K562 (cell line): ENCODE measurements at regions not wholly inside any gene's neighbourhood (a gene's known extent, or its start where the extent isn't known, plus 50 kb on each side); places are given as distances from the start of the nearest gene placed in this dataset.

Source experiments
- ATAC-seq: fragments of 200-7000 bp; cut with Tn5 transposase; 3 replicates; pipeline ENCODE4 v1.9.1; 2020; ENCODE audit warnings: moderate library complexity
- BruUV-seq: library from RNA; stranded (reverse); fragments of 400-500 nt; replicated peaks from 2 replicates; lab custom pipeline; 2021; lab: Mats Ljungman, UMichigan
- CTCF ChIA-PET: fragments of 300-600 bp; formaldehyde crosslinking; extraction: SDS; loops from one replicate; lab custom pipeline; 2021; ENCODE audit warnings: low intra/inter-chr PET ratio; lab: Yijun Ruan, JAX
- POLR2A ChIA-PET: fragments of 300-600, 350-650 bp; sonication (Branson Sonifier 250); formaldehyde crosslinking; extraction: SDS; loops from one replicate; lab custom pipeline; 2021; ENCODE audit warnings: antibody characterized with exemption, inconsistent platforms; lab: Yijun Ruan, JAX
- DNase-seq, 4 experiments: peaks; one replicate each; pipeline versions ENCODE4 v3.0.0 to v3.0.0-alpha.2; 2011 to 2018; ENCODE audit warnings: low spot score in 3 of 4, mixed read lengths in 3 of 4; ENCODE audit errors: extremely low read depth in 1 of 4
- FAIRE-seq: peaks from 2 replicates; lab custom pipeline; 2011; peaks lifted over from hg19 to GRCh38; lab: Jason Lieb, UNC
- H2AFZ ChIP-seq: 2 replicates; pipeline ENCODE4 v1.6.0; 2011; ENCODE audit warnings: low read depth, low read length, control low read depth, inconsistent platforms
- H3K27ac ChIP-seq: fragments of 200-600 bp; 3 replicates; pipeline ENCODE4 v1.8.0; 2011; ENCODE audit warnings: low read depth, mild to moderate bottlenecking, control low read depth, inconsistent platforms, low read length, moderate library complexity, mixed read lengths; ENCODE audit errors: extremely low read depth
- H3K27me3 ChIP-seq, 2 experiments: fragments of 300-600 bp in 1 of 2; 2 replicates in 1 of 2; 3 replicates in 1 of 2; pipeline versions ENCODE4 v1.6.0 to v1.8.0; 2011; ENCODE audit warnings: inconsistent platforms in 2 of 2, low read length in 2 of 2, mild to moderate bottlenecking in 1 of 2, mixed read lengths in 1 of 2, moderate library complexity in 1 of 2; ENCODE audit not compliant: control insufficient read depth in 2 of 2, insufficient read depth in 2 of 2
- H3K36me3 ChIP-seq: fragments of 300-600 bp; 3 replicates; pipeline ENCODE4 v1.8.0; 2011; ENCODE audit warnings: mild to moderate bottlenecking, low read length, inconsistent platforms; ENCODE audit not compliant: control insufficient read depth, insufficient read depth
- H3K4me1 ChIP-seq, 2 experiments: fragments of 200-600 bp in 1 of 2; replicated peaks in 1 of 2; 2 replicates in 1 of 2; 3 replicates in 1 of 2; pipeline versions ENCODE4 v1.5.1 to v1.8.0; 2011; ENCODE audit warnings: inconsistent platforms in 2 of 2, low read length in 2 of 2, mild to moderate bottlenecking in 1 of 2, mixed read lengths in 1 of 2, moderate library complexity in 1 of 2; ENCODE audit not compliant: control insufficient read depth in 2 of 2, insufficient read depth in 2 of 2
- H3K4me2 ChIP-seq: 2 replicates; pipeline ENCODE4 v1.6.1; 2011; ENCODE audit warnings: low read length, control low read depth, inconsistent platforms, mixed read lengths; ENCODE audit not compliant: insufficient read depth
- H3K4me3 ChIP-seq: fragments of 200-600 bp; sonication (generic), shearing (Covaris generic); 2 replicates; pipeline ENCODE4 v1.5.1; 2016; ENCODE audit warnings: control low read depth, inconsistent platforms
- H3K79me2 ChIP-seq: fragments of 200-600 bp; 3 replicates; pipeline ENCODE4 v1.8.0; 2011; ENCODE audit warnings: low read length, inconsistent platforms; ENCODE audit not compliant: control insufficient read depth, insufficient read depth
- H3K9ac ChIP-seq, 2 experiments: 2 replicates each; pipeline versions ENCODE4 v1.6.0 to v1.6.1; 2011; ENCODE audit warnings: low read depth in 2 of 2, low read length in 2 of 2, control low read depth in 1 of 2, inconsistent platforms in 1 of 2, mild to moderate bottlenecking in 1 of 2, mixed read lengths in 1 of 2; ENCODE audit not compliant: insufficient read depth in 1 of 2
- H3K9me1 ChIP-seq: one replicate; pipeline ENCODE4 v1.6.0; 2011; ENCODE audit warnings: inconsistent platforms, mild to moderate bottlenecking, low read length, moderate library complexity; ENCODE audit not compliant: control insufficient read depth, insufficient read depth
- H3K9me3 ChIP-seq: replicated peaks from 2 replicates; pipeline ENCODE4 v1.5.1; 2011; ENCODE audit warnings: low read depth, low read length, inconsistent platforms; ENCODE audit not compliant: control insufficient read depth, insufficient read depth
- H4K20me1 ChIP-seq: replicated peaks from 2 replicates; pipeline ENCODE4 v1.6.1; 2011; ENCODE audit warnings: low read length, inconsistent platforms, mixed read lengths; ENCODE audit not compliant: control insufficient read depth, insufficient read depth
- CHCHD3 ChIP-seq: fragments of 250-450 bp; sonication (Bioruptor Pico); IDR thresholded peaks from 2 replicates; pipeline ENCODE4 v2.1.2; 2022; ENCODE audit warnings: mild to moderate bottlenecking
- EP300 ChIP-seq: IDR thresholded peaks from 2 replicates; pipeline ENCODE4 v1.6.1; 2012; ENCODE audit warnings: low read length, improper control_type of control experiment
- HNRNPH1 ChIP-seq: fragments of 200-400 bp; formaldehyde crosslinking; optimal IDR thresholded peaks from 2 replicates; pipeline ENCODE3; 2017; ENCODE audit warnings: low read depth, mild to moderate bottlenecking, low read length, moderate library complexity
- MXI1 ChIP-seq: IDR thresholded peaks from 2 replicates; pipeline ENCODE4 v1.6.1; 2011; ENCODE audit warnings: low read depth, mild to moderate bottlenecking, improper control_type of control experiment, low read length
- SRSF9 ChIP-seq: fragments of 200-400 bp; formaldehyde crosslinking; IDR thresholded peaks from 2 replicates; pipeline ENCODE4 v1.6.1; 2017; ENCODE audit warnings: low read depth, low read length, borderline replicate concordance
- ZNF668 ChIP-seq: fragments of 250-450 bp; sonication (Bioruptor Pico); IDR thresholded peaks from 2 replicates; pipeline ENCODE4 v1.8.0; 2022; ENCODE audit warnings: mild to moderate bottlenecking, inconsistent platforms
- WGBS: fragments of 100-300 bp; shearing (Covaris generic); methylation state at CpG from one replicate; pipeline ENCODE4 v1.1.6; 2016; ENCODE audit warnings: low coverage, mixed read lengths; ENCODE audit not compliant: insufficient coverage; ENCODE audit errors: missing lambda C conversion rate; 5-methylcytosine and 5-hydroxymethylcytosine counted together
- in situ Hi-C: fragments of 300-500 bp; cut with MboI; formaldehyde crosslinking; loops from 4 replicates; pipeline ENCODE4 v1.15.0; 2018; ENCODE audit warnings: inconsistent platforms, mixed read lengths
- intact Hi-C: fragments of 100-400 bp; cut with micrococcal nuclease; formaldehyde crosslinking; loops from 2 replicates; pipeline ENCODE4 v1.14.2; 2022
- TF ChIP-seq, protein P1 (sequence below): sonication (generic); formaldehyde crosslinking; IDR thresholded peaks from 2 replicates; pipeline ENCODE4 v1.8.0; 2023; ENCODE audit warnings: missing genetic modification reagents, mild to moderate bottlenecking, borderline replicate concordance
- TF ChIP-seq, protein P2 (sequence below), 2 experiments: fragments of 250-450 bp in 1 of 2; fragments of 450-650 bp in 1 of 2; sonication (Bioruptor Pico) in 1 of 2; IDR thresholded peaks; 2 replicates each; pipeline versions ENCODE4 v1.6.1 to v1.8.0; 2016 to 2021; ENCODE audit warnings: mild to moderate bottlenecking in 2 of 2, moderate library complexity in 2 of 2, missing compliant biosample characterization in 1 of 2, missing genetic modification characterization in 1 of 2
- TF ChIP-seq, protein P3 (sequence below), 2 experiments: fragments of 450-650 bp in 1 of 2; sonication (generic) in 1 of 2; formaldehyde crosslinking in 1 of 2; IDR thresholded peaks in 1 of 2; conservative IDR thresholded peaks in 1 of 2; 2 replicates each; pipeline versions ENCODE4 v1.6.1 to v1.8.1; 2016 to 2023; ENCODE audit warnings: mild to moderate bottlenecking in 2 of 2, moderate library complexity in 2 of 2, inconsistent platforms in 1 of 2, missing genetic modification reagents in 1 of 2
- TF ChIP-seq, protein P4 (sequence below): sonication (generic); formaldehyde crosslinking; IDR thresholded peaks from 2 replicates; pipeline ENCODE4 v1.8.0; 2022; ENCODE audit warnings: mild to moderate bottlenecking, missing genetic modification reagents
- TF ChIP-seq, protein P5 (sequence below): fragments of 450-650 bp; IDR thresholded peaks from 2 replicates; pipeline ENCODE4 v1.6.1; 2016

DNA sequence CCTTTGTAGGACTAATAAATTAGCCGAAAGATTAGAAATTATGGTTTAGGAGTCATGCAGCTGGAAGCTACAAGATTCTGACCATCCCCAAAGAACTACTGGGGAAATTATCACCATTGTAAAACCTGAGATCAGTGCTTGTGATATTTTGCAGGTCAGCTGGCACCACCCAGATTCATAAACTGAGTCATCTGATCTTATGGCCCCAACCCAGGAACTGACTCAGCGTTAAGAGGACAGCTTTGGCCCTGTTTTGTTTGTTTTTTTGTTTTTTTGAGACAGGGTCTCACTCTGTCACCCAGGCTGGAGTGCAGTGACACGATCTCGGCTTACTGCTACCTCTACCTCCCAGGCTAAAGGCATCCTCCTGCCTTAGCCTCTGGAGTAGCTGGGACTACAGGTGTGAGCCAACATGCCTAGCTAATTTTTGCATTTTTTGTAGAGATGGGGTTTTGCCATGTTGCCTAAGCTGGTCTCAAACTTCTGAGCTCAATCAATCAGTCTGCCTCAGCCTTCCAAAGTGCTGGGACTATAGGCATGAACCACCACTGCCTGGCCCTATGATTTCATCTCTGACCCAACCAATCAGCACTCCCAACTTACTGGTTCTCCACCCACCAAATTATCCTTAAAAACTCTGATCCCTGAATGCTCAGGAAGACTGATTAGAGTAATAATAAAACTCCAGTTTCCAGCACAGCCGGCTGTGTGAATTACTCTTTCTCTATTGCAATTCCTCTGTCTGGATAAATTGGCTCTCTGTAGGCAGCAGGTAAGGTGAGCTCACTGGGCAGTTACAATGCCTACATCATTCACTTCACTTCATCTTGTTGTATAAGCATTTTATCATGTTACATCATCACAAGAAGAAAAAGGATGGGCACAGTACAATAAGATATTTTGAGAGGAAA, 79.4 kb upstream of the KSR1 start:
- peaks cover 4% of the 10 kb centered on the region for H3K9me1 ChIP-seq
- 58% methylated on average over 3 of the region's 5 CpGs for WGBS
- H3K9ac ChIP-seq = no peak overlapping the region
- intact Hi-C loops = no loop called here
- H3K4me2 ChIP-seq = no peak overlapping the region
- FAIRE-seq = no peak
- BruUV-seq = no TSS peak
- no peak overlapping the region for H3K4me3 ChIP-seq
- no peak overlapping the region for H3K27ac ChIP-seq
- CTCF ChIA-PET = no interaction called here
- no peaks in the 10 kb centered on the region for H4K20me1 ChIP-seq
- no peak overlapping the region for H2AFZ ChIP-seq
- peaks cover 11% of the 10 kb centered on the region for H3K9me3 ChIP-seq
- H3K4me1 ChIP-seq = peaks cover 26 to 30% of the 10 kb centered on the region in 2 experiments
- in situ Hi-C loops = loop anchor here (10.0 kb wide), 1 partner anchor 218 kb away; no protein-coding TSS in a partner anchor
- POLR2A ChIA-PET = no interaction called here
- DNase-seq = no peak
- no peaks in the 10 kb centered on the region for H3K79me2 ChIP-seq
- no peak for ATAC-seq
- no peaks in the 10 kb centered on the region for H3K27me3 ChIP-seq
- no peaks in the 10 kb centered on the region for H3K36me3 ChIP-seq
- TF ChIP-seq EP300 = no peak
- TF ChIP-seq, protein P1, sequence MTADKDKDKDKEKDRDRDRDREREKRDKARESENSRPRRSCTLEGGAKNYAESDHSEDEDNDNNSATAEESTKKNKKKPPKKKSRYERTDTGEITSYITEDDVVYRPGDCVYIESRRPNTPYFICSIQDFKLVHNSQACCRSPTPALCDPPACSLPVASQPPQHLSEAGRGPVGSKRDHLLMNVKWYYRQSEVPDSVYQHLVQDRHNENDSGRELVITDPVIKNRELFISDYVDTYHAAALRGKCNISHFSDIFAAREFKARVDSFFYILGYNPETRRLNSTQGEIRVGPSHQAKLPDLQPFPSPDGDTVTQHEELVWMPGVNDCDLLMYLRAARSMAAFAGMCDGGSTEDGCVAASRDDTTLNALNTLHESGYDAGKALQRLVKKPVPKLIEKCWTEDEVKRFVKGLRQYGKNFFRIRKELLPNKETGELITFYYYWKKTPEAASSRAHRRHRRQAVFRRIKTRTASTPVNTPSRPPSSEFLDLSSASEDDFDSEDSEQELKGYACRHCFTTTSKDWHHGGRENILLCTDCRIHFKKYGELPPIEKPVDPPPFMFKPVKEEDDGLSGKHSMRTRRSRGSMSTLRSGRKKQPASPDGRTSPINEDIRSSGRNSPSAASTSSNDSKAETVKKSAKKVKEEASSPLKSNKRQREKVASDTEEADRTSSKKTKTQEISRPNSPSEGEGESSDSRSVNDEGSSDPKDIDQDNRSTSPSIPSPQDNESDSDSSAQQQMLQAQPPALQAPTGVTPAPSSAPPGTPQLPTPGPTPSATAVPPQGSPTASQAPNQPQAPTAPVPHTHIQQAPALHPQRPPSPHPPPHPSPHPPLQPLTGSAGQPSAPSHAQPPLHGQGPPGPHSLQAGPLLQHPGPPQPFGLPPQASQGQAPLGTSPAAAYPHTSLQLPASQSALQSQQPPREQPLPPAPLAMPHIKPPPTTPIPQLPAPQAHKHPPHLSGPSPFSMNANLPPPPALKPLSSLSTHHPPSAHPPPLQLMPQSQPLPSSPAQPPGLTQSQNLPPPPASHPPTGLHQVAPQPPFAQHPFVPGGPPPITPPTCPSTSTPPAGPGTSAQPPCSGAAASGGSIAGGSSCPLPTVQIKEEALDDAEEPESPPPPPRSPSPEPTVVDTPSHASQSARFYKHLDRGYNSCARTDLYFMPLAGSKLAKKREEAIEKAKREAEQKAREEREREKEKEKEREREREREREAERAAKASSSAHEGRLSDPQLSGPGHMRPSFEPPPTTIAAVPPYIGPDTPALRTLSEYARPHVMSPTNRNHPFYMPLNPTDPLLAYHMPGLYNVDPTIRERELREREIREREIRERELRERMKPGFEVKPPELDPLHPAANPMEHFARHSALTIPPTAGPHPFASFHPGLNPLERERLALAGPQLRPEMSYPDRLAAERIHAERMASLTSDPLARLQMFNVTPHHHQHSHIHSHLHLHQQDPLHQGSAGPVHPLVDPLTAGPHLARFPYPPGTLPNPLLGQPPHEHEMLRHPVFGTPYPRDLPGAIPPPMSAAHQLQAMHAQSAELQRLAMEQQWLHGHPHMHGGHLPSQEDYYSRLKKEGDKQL (CRISPR knock-in tag) = no peak
- no peak for TF ChIP-seq CHCHD3 (CRISPR knock-in tag)
- TF ChIP-seq, protein P2, sequence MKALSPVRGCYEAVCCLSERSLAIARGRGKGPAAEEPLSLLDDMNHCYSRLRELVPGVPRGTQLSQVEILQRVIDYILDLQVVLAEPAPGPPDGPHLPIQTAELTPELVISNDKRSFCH (CRISPR knock-in tag; IDR thresholded peaks at IDR 0.05) = no peak
- TF ChIP-seq, protein P2 (tag; IDR thresholded peaks at IDR 0.05) = no peak
- TF ChIP-seq ZNF668 (CRISPR knock-in tag) = no peak
- TF ChIP-seq, protein P3, sequence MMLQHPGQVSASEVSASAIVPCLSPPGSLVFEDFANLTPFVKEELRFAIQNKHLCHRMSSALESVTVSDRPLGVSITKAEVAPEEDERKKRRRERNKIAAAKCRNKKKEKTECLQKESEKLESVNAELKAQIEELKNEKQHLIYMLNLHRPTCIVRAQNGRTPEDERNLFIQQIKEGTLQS (IDR thresholded peaks at IDR 0.05) = peak; percentile 40; the same call in 1 of the 2 replicates
- TF ChIP-seq, protein P3 (CRISPR knock-in tag; conservative IDR thresholded peaks at IDR 0.05) = no peak
- TF ChIP-seq HNRNPH1 = no peak
- TF ChIP-seq, protein P4, sequence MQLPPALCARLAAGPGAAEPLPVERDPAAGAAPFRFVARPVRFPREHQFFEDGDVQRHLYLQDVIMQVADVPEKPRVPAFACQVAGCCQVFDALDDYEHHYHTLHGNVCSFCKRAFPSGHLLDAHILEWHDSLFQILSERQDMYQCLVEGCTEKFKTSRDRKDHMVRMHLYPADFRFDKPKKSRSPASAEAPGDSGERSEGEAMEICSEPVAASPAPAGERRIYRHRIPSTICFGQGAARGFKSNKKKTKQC = no peak
- TF ChIP-seq SRSF9 = no peak
- no peak for TF ChIP-seq MXI1
- TF ChIP-seq, protein P5, sequence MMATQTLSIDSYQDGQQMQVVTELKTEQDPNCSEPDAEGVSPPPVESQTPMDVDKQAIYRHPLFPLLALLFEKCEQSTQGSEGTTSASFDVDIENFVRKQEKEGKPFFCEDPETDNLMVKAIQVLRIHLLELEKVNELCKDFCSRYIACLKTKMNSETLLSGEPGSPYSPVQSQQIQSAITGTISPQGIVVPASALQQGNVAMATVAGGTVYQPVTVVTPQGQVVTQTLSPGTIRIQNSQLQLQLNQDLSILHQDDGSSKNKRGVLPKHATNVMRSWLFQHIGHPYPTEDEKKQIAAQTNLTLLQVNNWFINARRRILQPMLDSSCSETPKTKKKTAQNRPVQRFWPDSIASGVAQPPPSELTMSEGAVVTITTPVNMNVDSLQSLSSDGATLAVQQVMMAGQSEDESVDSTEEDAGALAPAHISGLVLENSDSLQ = no peak
